GM19238 (cell line): ENCODE measurements at regions not wholly inside any gene's neighbourhood (a gene's known extent, or its start where the extent isn't known, plus 50 kb on each side); places are given as distances from the start of the nearest gene placed in this dataset.

Experiments used
- DNase-seq: peaks from one replicate; pipeline ENCODE4 v3.0.0; 2011; ENCODE audit warnings: low spot score; ENCODE audit not compliant: insufficient read length

DNA sequence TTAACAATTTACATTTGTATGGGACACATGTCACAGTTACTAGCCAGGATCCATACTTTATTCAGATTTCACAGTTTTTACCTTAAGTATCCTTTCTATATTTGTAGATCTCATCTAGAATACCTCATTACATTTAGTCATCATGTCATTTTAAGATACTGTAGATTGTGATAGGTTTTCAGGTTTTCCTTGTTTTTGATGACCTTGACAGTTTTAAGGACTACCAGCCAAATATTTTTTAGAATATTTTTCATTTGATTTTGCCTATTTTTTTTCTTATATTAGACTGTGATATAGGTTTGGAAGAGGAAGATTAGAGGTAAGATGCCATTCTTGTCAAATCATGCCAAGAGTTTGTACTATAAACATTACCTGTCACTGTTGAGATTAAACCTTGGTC is 460.3 kb downstream of the ANKRD7 start:
- DNase-seq, result no peak

GRCh38 chr7:118689403-118689802 is 464.9 kb downstream of the ANKRD7 start:
- no peak for DNase-seq

GRCh38 chr7:118696879-118697278 is 472.4 kb downstream of the ANKRD7 start:
- DNase-seq, result no peak

DNA sequence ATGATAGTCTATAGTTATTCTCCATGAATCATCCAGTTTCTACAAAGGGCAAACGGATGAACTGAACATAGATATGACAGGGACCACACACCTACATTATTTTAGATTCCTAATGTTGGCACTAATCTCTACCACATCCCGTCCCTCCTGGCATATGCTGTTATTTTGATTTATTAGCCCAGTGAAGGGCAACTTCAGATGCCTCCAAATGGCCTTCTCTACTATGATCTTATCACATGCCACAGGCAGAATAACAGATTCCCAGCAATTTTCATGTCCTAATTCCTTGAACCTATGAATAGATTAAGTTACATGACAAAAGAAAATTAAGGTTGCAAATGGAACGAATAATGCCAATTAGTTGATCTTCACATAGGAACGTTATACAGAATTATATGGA is 474.7 kb downstream of the ANKRD7 start:
- no peak for DNase-seq

- no peak for DNase-seq
Measured at GRCh38 chr7:118708741-118709140, 484.2 kb downstream of the ANKRD7 start.

DNA sequence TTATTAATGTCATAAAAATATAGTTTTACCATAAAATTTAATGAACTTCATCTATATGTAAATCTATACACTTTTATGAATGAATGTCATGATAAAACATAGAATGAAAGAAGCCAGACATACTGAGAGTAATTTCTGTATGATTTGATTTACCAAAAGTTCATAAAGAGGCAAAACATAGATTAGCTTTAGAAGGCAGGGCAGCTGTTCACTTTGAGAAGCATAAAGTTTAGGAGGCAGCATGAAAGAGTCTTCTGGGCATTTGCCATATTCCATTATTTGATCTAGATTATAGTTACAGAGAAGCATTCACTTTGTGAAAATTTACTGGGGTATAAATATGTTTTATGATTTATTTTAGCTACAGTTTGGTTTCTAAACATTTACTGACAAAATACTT is 487.2 kb downstream of the ANKRD7 start:
- no peak for DNase-seq

GRCh38 chr7:118713039-118713438 is 488.5 kb downstream of the ANKRD7 start:
- no peak for DNase-seq

GRCh38 chr7:118720632-118721031 is 496.1 kb downstream of the ANKRD7 start:
- no peak for DNase-seq

- DNase-seq, result no peak
Measured at GRCh38 chr7:118731854-118732253, 507.4 kb downstream of the ANKRD7 start.

DNA sequence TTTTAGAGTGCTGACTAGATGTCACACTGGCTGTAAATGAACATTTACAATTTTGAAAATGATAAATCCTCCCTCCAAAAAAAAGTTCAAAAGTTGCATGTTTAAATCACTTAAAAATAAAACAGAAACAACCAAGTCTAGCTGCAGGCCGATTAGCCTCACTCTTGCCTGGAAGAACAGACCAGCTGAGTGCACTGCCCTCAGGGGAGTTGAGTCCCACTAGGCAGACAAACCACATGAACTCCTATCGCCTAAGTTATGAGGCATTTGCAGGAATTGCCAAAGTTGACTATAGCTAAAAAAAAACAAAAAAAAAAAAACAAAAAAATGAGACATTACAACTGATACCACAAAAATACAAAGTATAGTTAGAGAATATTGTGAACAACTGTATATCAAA is 510.0 kb downstream of the ANKRD7 start:
- no peak for DNase-seq

GRCh38 chr7:118735441-118735840 is 510.9 kb downstream of the ANKRD7 start:
- no peak for DNase-seq

DNA sequence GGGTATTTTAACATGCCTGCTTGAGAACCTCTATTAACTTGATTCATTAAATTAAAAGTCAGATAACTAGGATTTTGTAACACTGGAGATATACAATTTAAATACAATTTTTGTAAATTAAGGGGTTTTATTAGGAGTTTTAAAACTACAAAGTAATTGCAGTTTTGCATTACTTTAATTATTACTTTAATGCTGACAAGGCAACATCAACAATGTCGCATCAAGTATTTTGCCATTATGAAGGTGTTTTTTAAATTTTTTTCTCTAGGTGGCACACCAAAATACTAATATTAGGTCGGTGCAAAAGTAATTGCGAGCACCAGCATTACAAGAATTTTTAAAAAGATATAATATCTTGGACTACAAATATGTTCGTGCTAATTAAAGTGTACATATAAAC is 513.4 kb downstream of the ANKRD7 start:
- no peak for DNase-seq

GRCh38 chr7:118745927-118746326 is 521.4 kb downstream of the ANKRD7 start:
- DNase-seq, result no peak

DNA sequence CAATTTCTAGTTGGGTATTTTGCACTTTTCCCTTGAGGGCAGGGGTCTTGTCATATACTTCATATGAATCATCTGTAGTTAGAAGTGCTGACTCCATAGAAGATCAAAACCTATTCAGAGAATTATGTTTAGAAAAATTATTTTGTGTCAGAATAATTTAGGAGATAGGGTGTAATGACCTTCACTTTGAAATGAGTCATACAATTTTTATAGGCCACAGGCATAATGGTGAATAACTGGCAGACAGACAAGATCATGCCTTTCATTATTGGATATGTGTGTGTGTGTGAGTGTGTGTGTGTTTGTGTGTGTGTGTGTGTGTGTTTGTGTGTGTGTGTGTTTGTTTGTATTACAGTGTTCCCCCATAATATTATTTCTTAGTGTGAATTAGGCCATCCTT is 523.0 kb downstream of the ANKRD7 start:
- DNase-seq, result no peak

- DNase-seq, result no peak
Measured at GRCh38 chr7:118753479-118753878, 529.0 kb downstream of the ANKRD7 start.

DNA sequence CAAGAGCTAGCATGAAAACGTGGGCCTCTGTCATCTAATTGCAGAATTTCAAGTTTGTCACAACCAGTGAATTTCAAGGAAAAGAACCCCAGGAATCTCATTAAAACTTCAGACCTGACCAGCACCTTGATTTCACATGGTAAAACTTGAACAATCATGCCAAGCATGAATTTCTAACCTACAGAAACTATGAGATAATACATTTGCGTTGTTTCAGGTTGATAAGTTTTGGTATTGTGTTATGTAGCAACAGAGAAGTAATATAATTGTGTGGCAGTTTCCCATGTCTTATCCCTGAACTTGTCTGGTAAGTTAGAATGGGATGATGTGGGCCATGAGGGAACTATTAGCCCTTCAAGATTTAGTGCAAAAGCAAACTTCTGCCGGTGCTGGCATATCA is 530.1 kb downstream of the ANKRD7 start:
- DNase-seq, result no peak

DNA sequence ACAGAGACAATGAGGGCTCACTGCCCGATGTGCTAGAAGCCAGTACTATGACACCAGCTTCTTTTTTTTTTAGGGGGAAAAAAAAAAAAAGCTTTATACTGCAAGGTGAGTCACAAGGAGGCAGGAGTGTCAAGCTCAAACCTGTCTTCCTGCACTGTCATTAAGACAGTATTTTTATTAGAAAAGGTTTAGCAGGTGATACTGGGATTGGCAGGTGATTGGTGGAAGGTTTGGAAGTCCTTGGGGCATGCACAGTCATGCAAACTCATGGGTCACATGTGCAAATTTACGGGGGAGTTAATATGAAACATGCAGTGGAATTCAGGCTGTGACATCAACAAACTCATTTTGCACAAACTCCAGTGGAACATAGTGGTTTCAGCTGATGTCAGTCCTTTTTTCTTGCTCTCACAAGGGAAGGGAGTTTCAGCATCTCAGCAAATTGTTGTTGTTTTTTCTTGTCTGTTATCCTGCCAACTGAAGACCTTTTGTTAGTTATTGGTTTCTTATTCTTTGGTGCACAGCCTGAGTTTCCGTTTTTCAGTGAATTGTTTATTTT is 530.6 kb downstream of the ANKRD7 start:
- DNase-seq, result no peak

- no peak for DNase-seq
Measured at GRCh38 chr7:118757066-118757465, 532.6 kb downstream of the ANKRD7 start.

GRCh38 chr7:118758582-118758981 is 534.1 kb downstream of the ANKRD7 start:
- no peak for DNase-seq

DNA sequence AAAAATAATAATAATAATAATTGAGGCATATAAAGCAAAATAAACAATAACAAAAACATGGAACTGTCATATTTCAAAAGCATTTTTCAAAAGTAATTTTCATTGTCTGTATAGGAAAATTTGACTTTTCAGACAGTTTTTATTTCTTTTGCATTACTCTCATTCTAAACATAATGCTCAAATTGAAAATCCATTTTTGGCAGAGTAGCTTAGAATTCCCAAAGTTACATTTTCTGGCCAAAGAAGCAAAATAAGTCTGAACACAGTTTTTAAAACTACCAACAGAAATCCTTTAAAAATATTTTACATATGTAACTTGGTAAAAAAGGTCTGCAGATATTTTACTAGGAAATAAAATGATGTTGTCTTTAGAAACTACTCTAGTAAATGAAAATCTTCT is 535.4 kb downstream of the ANKRD7 start:
- DNase-seq, result no peak

- DNase-seq, result no peak
Measured at GRCh38 chr7:118762451-118762850, 537.9 kb downstream of the ANKRD7 start.

- no peak for DNase-seq
Measured at GRCh38 chr7:118764221-118764620, 539.7 kb downstream of the ANKRD7 start.

- DNase-seq, result no peak
Measured at GRCh38 chr7:118771672-118772071, 547.2 kb downstream of the ANKRD7 start.

DNA sequence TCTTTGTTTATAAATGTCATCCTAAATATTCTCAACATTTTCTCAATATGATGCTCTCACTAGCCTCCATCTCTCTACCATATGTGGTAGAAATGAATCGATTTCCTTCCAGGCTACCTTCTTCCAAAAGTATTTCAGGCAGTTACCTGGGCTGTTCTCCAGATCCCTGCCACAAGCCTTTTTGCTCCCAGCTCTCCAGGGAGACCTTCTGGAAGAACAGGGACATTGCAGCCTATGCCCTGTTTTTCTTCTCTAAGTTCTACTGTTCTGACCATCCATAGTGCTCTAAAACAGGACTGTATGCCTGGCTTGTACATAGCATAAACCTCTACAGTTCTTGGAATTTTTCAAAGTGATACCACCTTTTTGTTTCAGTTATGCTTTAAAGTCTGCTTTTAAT is 552.8 kb downstream of the ANKRD7 start:
- no peak for DNase-seq
